ENCODE measurements at regions not wholly inside any gene's neighbourhood (a gene's known extent, or its start where the extent isn't known, plus 50 kb on each side); places are given as distances from the start of the nearest gene placed in this dataset.
A peak's percentile ranks its signal among the peaks of the same experiment; 100 is the strongest.

DNA sequence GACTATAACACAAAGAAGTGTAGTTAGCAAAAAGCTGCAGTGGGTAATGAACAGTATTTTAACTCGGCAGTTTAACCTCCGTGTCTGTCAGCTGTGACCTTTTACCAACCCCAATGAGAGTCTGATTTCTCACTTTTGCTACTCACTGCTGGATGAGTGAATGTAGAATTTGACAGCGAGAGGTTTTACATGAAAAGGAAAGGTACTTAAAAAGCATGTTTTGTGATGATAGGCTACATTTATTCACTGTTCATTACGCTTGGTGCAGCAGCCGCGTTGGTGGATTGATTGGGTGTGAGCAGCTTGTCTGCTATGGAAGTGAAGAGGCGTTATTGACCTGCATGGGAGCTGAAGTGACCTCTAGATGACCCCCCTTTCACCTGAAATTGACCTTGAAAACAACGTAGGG is 867.7 kb downstream of the NR2F1-AS1 start:
- no TSS peak for BruUV-seq (replicated peaks)
- intact Hi-C loops (cut with micrococcal nuclease; ENCODE audit: unreplicated experiment), result no loop called here

More for the DNA sequence above, 867.7 kb downstream of the NR2F1-AS1 start:
- Histone ChIP-seq H2AFZ (ENCODE audit: control insufficient read depth, low read depth, low read length) (no peak overlapping the region), H4K20me1 (ENCODE audit: control insufficient read depth, insufficient read depth) (no peaks in the 10 kb centered on the region), H3K9me3 (replicated peaks; ENCODE audit: control insufficient read depth, insufficient read depth, low read length) (no peaks in the 10 kb centered on the region), H3K36me3 (ENCODE audit: control insufficient read depth in 2 of 2, insufficient read depth in 2 of 2, low read length in 1 of 2) (no peaks in the 10 kb centered on the region), H3K27ac (ENCODE audit: control insufficient read depth, insufficient read depth) (no peak overlapping the region), H3K4me2 (ENCODE audit: control insufficient read depth, insufficient read depth) (no peak overlapping the region), H3K4me3 (no peak overlapping the region), H3K9ac (ENCODE audit: control insufficient read depth, insufficient read depth, low read length) (no peak overlapping the region), H3K79me2 (ENCODE audit: control insufficient read depth, insufficient read depth, low read length) (no peaks in the 10 kb centered on the region), H3K4me1 (ENCODE audit: control insufficient read depth, insufficient read depth, low read length) (no peaks in the 10 kb centered on the region), H3K27me3 (replicated peaks in 1 of 2; ENCODE audit: control insufficient read depth in 2 of 2, insufficient read depth in 2 of 2, low read length in 1 of 2) (no peaks in the 10 kb centered on the region)
- 26% methylated on average over 8 of the region's 8 CpGs for WGBS (ENCODE audit: insufficient coverage, insufficient replicate concordance, low lambda C conversion rate, missing lambda C conversion rate)
- ATAC-seq (no peak), FAIRE-seq (no peak), DNase-seq (ENCODE audit: low read depth, low spot score) (no peak)
- RAD21 ChIA-PET (ENCODE audit: unreplicated experiment), result no interaction called here
- CTCF ChIA-PET, result no interaction called here
- in situ Hi-C loops (cut with MboI), result no loop called here
- POLR2A ChIA-PET, result no interaction called here
- SMC1A ChIA-PET (ENCODE audit: uncharacterized antibody, unreplicated experiment), result no interaction called here
- TF ChIP-seq SREBF2 (IDR thresholded peaks at IDR 0.05; ENCODE audit: low read length) (no peak), MTA2 (IDR thresholded peaks at IDR 0.05; ENCODE audit: low read depth) (no peak), JUNB (IDR thresholded peaks at IDR 0.05) (no peak), NR2F1 (conservative IDR thresholded peaks at IDR 0.05) (0 out of 2 replicates have a peak, but pooled peaks have one; percentile 20)
- TF ChIP-seq, protein P1, sequence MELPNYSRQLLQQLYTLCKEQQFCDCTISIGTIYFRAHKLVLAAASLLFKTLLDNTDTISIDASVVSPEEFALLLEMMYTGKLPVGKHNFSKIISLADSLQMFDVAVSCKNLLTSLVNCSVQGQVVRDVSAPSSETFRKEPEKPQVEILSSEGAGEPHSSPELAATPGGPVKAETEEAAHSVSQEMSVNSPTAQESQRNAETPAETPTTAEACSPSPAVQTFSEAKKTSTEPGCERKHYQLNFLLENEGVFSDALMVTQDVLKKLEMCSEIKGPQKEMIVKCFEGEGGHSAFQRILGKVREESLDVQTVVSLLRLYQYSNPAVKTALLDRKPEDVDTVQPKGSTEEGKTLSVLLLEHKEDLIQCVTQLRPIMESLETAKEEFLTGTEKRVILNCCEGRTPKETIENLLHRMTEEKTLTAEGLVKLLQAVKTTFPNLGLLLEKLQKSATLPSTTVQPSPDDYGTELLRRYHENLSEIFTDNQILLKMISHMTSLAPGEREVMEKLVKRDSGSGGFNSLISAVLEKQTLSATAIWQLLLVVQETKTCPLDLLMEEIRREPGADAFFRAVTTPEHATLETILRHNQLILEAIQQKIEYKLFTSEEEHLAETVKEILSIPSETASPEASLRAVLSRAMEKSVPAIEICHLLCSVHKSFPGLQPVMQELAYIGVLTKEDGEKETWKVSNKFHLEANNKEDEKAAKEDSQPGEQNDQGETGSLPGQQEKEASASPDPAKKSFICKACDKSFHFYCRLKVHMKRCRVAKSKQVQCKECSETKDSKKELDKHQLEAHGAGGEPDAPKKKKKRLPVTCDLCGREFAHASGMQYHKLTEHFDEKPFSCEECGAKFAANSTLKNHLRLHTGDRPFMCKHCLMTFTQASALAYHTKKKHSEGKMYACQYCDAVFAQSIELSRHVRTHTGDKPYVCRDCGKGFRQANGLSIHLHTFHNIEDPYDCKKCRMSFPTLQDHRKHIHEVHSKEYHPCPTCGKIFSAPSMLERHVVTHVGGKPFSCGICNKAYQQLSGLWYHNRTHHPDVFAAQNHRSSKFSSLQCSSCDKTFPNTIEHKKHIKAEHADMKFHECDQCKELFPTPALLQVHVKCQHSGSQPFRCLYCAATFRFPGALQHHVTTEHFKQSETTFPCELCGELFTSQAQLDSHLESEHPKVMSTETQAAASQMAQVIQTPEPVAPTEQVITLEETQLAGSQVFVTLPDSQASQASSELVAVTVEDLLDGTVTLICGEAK (IDR thresholded peaks at IDR 0.05; ENCODE audit: borderline replicate concordance), result no peak
- TF ChIP-seq, protein P2, sequence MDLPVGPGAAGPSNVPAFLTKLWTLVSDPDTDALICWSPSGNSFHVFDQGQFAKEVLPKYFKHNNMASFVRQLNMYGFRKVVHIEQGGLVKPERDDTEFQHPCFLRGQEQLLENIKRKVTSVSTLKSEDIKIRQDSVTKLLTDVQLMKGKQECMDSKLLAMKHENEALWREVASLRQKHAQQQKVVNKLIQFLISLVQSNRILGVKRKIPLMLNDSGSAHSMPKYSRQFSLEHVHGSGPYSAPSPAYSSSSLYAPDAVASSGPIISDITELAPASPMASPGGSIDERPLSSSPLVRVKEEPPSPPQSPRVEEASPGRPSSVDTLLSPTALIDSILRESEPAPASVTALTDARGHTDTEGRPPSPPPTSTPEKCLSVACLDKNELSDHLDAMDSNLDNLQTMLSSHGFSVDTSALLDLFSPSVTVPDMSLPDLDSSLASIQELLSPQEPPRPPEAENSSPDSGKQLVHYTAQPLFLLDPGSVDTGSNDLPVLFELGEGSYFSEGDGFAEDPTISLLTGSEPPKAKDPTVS (IDR thresholded peaks at IDR 0.05; ENCODE audit: low read depth, low read length), result no peak
- TF ChIP-seq, protein P3, sequence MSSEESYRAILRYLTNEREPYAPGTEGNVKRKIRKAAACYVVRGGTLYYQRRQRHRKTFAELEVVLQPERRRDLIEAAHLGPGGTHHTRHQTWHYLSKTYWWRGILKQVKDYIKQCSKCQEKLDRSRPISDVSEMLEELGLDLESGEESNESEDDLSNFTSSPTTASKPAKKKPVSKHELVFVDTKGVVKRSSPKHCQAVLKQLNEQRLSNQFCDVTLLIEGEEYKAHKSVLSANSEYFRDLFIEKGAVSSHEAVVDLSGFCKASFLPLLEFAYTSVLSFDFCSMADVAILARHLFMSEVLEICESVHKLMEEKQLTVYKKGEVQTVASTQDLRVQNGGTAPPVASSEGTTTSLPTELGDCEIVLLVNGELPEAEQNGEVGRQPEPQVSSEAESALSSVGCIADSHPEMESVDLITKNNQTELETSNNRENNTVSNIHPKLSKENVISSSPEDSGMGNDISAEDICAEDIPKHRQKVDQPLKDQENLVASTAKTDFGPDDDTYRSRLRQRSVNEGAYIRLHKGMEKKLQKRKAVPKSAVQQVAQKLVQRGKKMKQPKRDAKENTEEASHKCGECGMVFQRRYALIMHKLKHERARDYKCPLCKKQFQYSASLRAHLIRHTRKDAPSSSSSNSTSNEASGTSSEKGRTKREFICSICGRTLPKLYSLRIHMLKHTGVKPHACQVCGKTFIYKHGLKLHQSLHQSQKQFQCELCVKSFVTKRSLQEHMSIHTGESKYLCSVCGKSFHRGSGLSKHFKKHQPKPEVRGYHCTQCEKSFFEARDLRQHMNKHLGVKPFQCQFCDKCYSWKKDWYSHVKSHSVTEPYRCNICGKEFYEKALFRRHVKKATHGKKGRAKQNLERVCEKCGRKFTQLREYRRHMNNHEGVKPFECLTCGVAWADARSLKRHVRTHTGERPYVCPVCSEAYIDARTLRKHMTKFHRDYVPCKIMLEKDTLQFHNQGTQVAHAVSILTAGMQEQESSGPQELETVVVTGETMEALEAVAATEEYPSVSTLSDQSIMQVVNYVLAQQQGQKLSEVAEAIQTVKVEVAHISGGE (CRISPR knock-in tag; IDR thresholded peaks at IDR 0.05), result no peak
- TF ChIP-seq, protein P4, sequence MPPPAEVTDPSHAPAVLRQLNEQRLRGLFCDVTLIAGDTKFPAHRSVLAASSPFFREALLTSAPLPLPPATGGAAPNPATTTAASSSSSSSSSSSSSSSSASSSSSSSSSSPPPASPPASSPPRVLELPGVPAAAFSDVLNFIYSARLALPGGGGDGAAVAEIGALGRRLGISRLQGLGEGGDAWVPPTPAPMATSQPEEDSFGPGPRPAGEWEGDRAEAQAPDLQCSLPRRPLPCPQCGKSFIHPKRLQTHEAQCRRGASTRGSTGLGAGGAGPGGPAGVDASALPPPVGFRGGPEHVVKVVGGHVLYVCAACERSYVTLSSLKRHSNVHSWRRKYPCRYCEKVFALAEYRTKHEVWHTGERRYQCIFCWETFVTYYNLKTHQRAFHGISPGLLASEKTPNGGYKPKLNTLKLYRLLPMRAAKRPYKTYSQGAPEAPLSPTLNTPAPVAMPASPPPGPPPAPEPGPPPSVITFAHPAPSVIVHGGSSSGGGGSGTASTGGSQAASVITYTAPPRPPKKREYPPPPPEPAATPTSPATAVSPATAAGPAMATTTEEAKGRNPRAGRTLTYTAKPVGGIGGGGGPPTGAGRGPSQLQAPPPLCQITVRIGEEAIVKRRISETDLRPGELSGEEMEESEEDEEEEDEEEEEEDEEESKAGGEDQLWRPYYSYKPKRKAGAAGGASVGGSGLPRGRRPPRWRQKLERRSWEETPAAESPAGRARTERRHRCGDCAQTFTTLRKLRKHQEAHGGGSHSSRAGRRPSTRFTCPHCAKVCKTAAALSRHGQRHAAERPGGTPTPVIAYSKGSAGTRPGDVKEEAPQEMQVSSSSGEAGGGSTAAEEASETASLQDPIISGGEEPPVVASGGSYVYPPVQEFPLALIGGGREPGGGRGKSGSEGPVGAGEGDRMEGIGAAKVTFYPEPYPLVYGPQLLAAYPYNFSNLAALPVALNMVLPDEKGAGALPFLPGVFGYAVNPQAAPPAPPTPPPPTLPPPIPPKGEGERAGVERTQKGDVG (CRISPR knock-in tag; IDR thresholded peaks at IDR 0.05), result no peak

All from GM12878 (cell line).